NT2/D1 (cell line): ENCODE measurements at regions not wholly inside any gene's neighbourhood (a gene's known extent, or its start where the extent isn't known, plus 50 kb on each side); places are given as distances from the start of the nearest gene placed in this dataset.

Experiments
- DNase-seq: peaks from one replicate; pipeline ENCODE4 v3.0.0-alpha.2; 2011; ENCODE audit warnings: low read depth, low spot score
- H3K27me3 ChIP-seq: 2 replicates; pipeline ENCODE4 v1.6.0; 2011; ENCODE audit warnings: mild to moderate bottlenecking; ENCODE audit not compliant: insufficient read length, insufficient read depth
- H3K36me3 ChIP-seq: 2 replicates; pipeline ENCODE4 v1.6.1; 2011; ENCODE audit warnings: mild to moderate bottlenecking, low read length, mixed read lengths; ENCODE audit not compliant: insufficient read depth, insufficient read length
- H3K4me1 ChIP-seq: 2 replicates; pipeline ENCODE4 v1.5.1; 2011; ENCODE audit not compliant: insufficient read depth, insufficient read length
- H3K4me3 ChIP-seq: 2 replicates; pipeline ENCODE4 v1.5.1; 2011; ENCODE audit warnings: low read depth; ENCODE audit not compliant: insufficient read length
- H3K9ac ChIP-seq: 2 replicates; pipeline ENCODE4 v1.6.0; 2011; ENCODE audit warnings: low read depth; ENCODE audit not compliant: insufficient read length
- H3K9me3 ChIP-seq: 2 replicates; pipeline ENCODE4 v1.5.1; 2011; ENCODE audit warnings: mild to moderate bottlenecking, low read length; ENCODE audit not compliant: insufficient read depth
- SUZ12 ChIP-seq: IDR thresholded peaks from 2 replicates; pipeline ENCODE4 v1.6.1; 2011; ENCODE audit not compliant: insufficient read length, insufficient read depth; ENCODE audit errors: extremely low read depth
- YY1 ChIP-seq: IDR thresholded peaks from 2 replicates; pipeline ENCODE4 v1.6.1; 2011; ENCODE audit not compliant: insufficient read length, insufficient read depth
- ZNF274 ChIP-seq: IDR thresholded peaks from 2 replicates; pipeline ENCODE4 v1.6.1; 2011; ENCODE audit warnings: mild to moderate bottlenecking, low read depth, low read length

GRCh38 chr5:124623265-124623664, 123.2 kb downstream of the ZNF608 start:
- no peaks in the 10 kb centered on the region for H3K36me3 ChIP-seq
- no peaks in the 10 kb centered on the region for H3K27me3 ChIP-seq
- no peaks in the 10 kb centered on the region for H3K9me3 ChIP-seq
- peaks cover 2% of the 10 kb centered on the region for H3K4me1 ChIP-seq
- TF ChIP-seq ZNF274 (no peak), YY1 (no peak), SUZ12 (no peak)
- no peak for DNase-seq
- H3K9ac ChIP-seq, result no peak overlapping the region
- H3K4me3 ChIP-seq, result no peak overlapping the region

- no peak overlapping the region for H3K4me3 ChIP-seq
- H3K4me1 ChIP-seq, result no peaks in the 10 kb centered on the region
- DNase-seq, result no peak
- TF ChIP-seq ZNF274, result no peak
- TF ChIP-seq YY1, result no peak
- TF ChIP-seq SUZ12, result no peak
- H3K36me3 ChIP-seq, result no peaks in the 10 kb centered on the region
- no peaks in the 10 kb centered on the region for H3K27me3 ChIP-seq
- no peaks in the 10 kb centered on the region for H3K9me3 ChIP-seq
- H3K9ac ChIP-seq, result no peak overlapping the region
Measured at GRCh38 chr5:124622851-124623250, 123.6 kb downstream of the ZNF608 start.

- no peak for TF ChIP-seq ZNF274
- TF ChIP-seq YY1, result no peak
- TF ChIP-seq SUZ12, result no peak
- no peak for DNase-seq
- no peak overlapping the region for H3K9ac ChIP-seq
Measured at GRCh38 chr5:124621279-124621678, 125.2 kb downstream of the ZNF608 start.

GRCh38 chr5:124620743-124621142, 125.7 kb downstream of the ZNF608 start:
- Histone ChIP-seq H3K9ac (no peak overlapping the region), H3K9me3 (no peaks in the 10 kb centered on the region), H3K27me3 (no peaks in the 10 kb centered on the region), H3K4me3 (no peak overlapping the region), H3K36me3 (no peaks in the 10 kb centered on the region), H3K4me1 (no peaks in the 10 kb centered on the region)
- TF ChIP-seq ZNF274 (no peak), SUZ12 (no peak), YY1 (no peak)
- DNase-seq, result no peak

More at GRCh38 chr5:124621279-124621678, 125.2 kb downstream of the ZNF608 start:
- Histone ChIP-seq H3K4me3 (no peak overlapping the region), H3K36me3 (no peaks in the 10 kb centered on the region), H3K27me3 (no peaks in the 10 kb centered on the region), H3K4me1 (no peaks in the 10 kb centered on the region), H3K9me3 (no peaks in the 10 kb centered on the region)

GRCh38 chr5:124619121-124619520, 127.3 kb downstream of the ZNF608 start:
- TF ChIP-seq YY1 (no peak), ZNF274 (no peak), SUZ12 (no peak)
- H3K27me3 ChIP-seq, result no peaks in the 10 kb centered on the region

GRCh38 chr5:124617787-124618186, 128.7 kb downstream of the ZNF608 start:
- no peak overlapping the region for H3K4me3 ChIP-seq
- H3K4me1 ChIP-seq, result no peaks in the 10 kb centered on the region
- H3K36me3 ChIP-seq, result no peaks in the 10 kb centered on the region
- no peak overlapping the region for H3K9ac ChIP-seq
- no peaks in the 10 kb centered on the region for H3K9me3 ChIP-seq
- no peaks in the 10 kb centered on the region for H3K27me3 ChIP-seq
- DNase-seq, result no peak
- no peak for TF ChIP-seq YY1
- TF ChIP-seq SUZ12, result no peak
- no peak for TF ChIP-seq ZNF274

More at GRCh38 chr5:124619121-124619520, 127.3 kb downstream of the ZNF608 start:
- no peak overlapping the region for H3K4me3 ChIP-seq
- H3K4me1 ChIP-seq, result no peaks in the 10 kb centered on the region
- H3K9me3 ChIP-seq, result no peaks in the 10 kb centered on the region
- no peak for DNase-seq
- H3K9ac ChIP-seq, result no peak overlapping the region
- H3K36me3 ChIP-seq, result no peaks in the 10 kb centered on the region

GRCh38 chr5:124614836-124615385, 131.5 kb downstream of the ZNF608 start:
- DNase-seq, result no peak
- Histone ChIP-seq H3K4me3 (no peak overlapping the region), H3K27me3 (no peaks in the 10 kb centered on the region), H3K9me3 (no peaks in the 10 kb centered on the region), H3K4me1 (no peaks in the 10 kb centered on the region), H3K9ac (no peak overlapping the region), H3K36me3 (no peaks in the 10 kb centered on the region)
- no peak for TF ChIP-seq SUZ12
- no peak for TF ChIP-seq ZNF274
- no peak for TF ChIP-seq YY1
